ENCODE measurements at regions not wholly inside any gene's neighbourhood (a gene's known extent, or its start where the extent isn't known, plus 50 kb on each side); places are given as distances from the start of the nearest gene placed in this dataset.

GRCh38 chr1:102102276-102102780 is 105.6 kb upstream of the OLFM3 start:
- no peaks in the 10 kb centered on the region for H3K36me3 ChIP-seq (ENCODE audit: insufficient read depth, low read length)
- no peaks in the 10 kb centered on the region for H3K9me3 ChIP-seq (ENCODE audit: low read depth, low read length)
- H3K4me3 ChIP-seq: no peak overlapping the region
- TF ChIP-seq POLR2AphosphoS5 (IDR thresholded peaks at IDR 0.05; ENCODE audit: borderline replicate concordance, low read depth, low read length) (no peak), EZH2 (IDR thresholded peaks at IDR 0.05) (no peak), FOXP2 (optimal IDR thresholded peaks at IDR 0.05; ENCODE audit: control extremely low read depth, extremely low read length, insufficient read depth) (no peak)
- no peak for DNase-seq (ENCODE audit: low read depth, low spot score)
- no peak overlapping the region for H3K27ac ChIP-seq
- no peak overlapping the region for H3K9ac ChIP-seq (ENCODE audit: insufficient read length)

DNA sequence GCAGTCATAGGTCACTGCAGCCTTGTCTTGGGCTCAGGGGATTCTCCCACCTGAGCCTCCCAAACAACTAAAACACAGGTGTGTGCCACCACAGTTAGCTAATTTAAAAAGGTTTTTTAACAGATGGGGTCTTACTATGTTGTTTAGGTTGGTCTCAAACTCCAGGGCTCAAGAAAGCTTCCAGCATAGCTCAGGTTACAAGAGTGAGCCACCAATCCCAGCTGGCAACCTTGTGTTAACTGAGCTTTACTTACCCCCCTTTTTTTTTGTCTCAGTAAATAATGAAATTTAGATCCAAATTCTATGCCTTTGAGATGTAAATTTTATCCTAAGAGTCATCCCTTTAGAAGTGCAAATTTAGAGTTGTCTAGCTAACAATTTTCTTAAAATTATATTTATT is 103.9 kb upstream of the OLFM3 start:
- Histone ChIP-seq H3K27ac (no peak overlapping the region), H3K9ac (ENCODE audit: insufficient read length) (no peak overlapping the region), H3K4me3 (no peak overlapping the region), H3K9me3 (ENCODE audit: low read depth, low read length) (no peaks in the 10 kb centered on the region), H3K36me3 (ENCODE audit: insufficient read depth, low read length) (no peaks in the 10 kb centered on the region)
- TF ChIP-seq EZH2 (IDR thresholded peaks at IDR 0.05) (no peak), POLR2AphosphoS5 (IDR thresholded peaks at IDR 0.05; ENCODE audit: borderline replicate concordance, low read depth, low read length) (no peak), FOXP2 (optimal IDR thresholded peaks at IDR 0.05; ENCODE audit: control extremely low read depth, extremely low read length, insufficient read depth) (no peak)
- DNase-seq (ENCODE audit: low read depth, low spot score): no peak

DNA sequence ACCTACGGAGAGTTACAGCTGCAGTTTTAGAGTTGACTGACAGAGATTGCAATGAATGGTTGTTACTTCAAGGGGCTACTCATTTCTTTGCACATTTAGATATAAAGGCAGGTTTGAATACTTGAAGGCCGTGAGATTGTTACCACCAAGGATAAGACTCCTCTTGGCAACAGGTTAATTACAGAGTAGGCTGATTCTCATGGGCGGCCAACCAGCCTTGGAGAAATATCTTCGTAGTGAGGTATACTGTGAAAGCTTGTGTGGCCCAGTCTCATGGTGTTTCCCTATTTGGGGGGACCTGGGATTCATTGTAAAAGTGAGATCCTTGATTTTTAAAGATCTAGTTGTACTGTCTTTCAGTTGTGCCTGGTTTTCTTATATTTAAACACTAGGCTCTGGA is 103.2 kb upstream of the OLFM3 start:
- TF ChIP-seq EZH2 (IDR thresholded peaks at IDR 0.05) (no peak), POLR2AphosphoS5 (IDR thresholded peaks at IDR 0.05; ENCODE audit: borderline replicate concordance, low read depth, low read length) (no peak), FOXP2 (optimal IDR thresholded peaks at IDR 0.05; ENCODE audit: control extremely low read depth, extremely low read length, insufficient read depth) (no peak)
- Histone ChIP-seq H3K27ac (no peak overlapping the region), H3K4me3 (no peak overlapping the region), H3K9ac (ENCODE audit: insufficient read length) (no peak overlapping the region), H3K9me3 (ENCODE audit: low read depth, low read length) (no peaks in the 10 kb centered on the region), H3K36me3 (ENCODE audit: insufficient read depth, low read length) (no peaks in the 10 kb centered on the region)
- DNase-seq (ENCODE audit: low read depth, low spot score): no peak

DNA sequence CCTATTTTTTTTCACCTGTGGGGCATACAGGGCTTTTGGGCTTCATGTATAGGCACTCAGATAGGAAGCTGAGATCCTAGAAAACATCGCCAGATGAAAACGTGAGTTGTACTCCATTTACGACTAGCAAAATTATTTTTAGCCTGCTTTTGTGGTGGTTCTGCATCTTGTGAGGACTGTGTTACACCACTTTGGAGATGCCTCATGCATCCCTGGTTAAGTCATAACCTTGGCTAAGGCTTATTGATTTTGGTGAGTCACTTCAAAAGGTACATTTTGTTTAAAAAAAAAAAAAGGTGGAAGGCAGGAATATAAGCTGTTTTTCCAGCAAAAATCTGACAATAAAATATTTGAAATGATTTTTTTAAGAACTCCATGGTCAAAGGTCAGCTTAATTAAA is 101.8 kb upstream of the OLFM3 start:
- no peaks in the 10 kb centered on the region for H3K9me3 ChIP-seq (ENCODE audit: low read depth, low read length)
- H3K9ac ChIP-seq (ENCODE audit: insufficient read length): no peak overlapping the region
- H3K27ac ChIP-seq: no peak overlapping the region
- TF ChIP-seq POLR2AphosphoS5 (IDR thresholded peaks at IDR 0.05; ENCODE audit: borderline replicate concordance, low read depth, low read length) (no peak), EZH2 (IDR thresholded peaks at IDR 0.05) (no peak), FOXP2 (optimal IDR thresholded peaks at IDR 0.05; ENCODE audit: control extremely low read depth, extremely low read length, insufficient read depth) (no peak)
- peak overlapping the region; percentile 11; the same call in 1 of the 2 replicates for H3K4me3 ChIP-seq
- no peak for DNase-seq (ENCODE audit: low read depth, low spot score)
- no peaks in the 10 kb centered on the region for H3K36me3 ChIP-seq (ENCODE audit: insufficient read depth, low read length)

- TF ChIP-seq POLR2AphosphoS5 (IDR thresholded peaks at IDR 0.05; ENCODE audit: borderline replicate concordance, low read depth, low read length): no peak
- TF ChIP-seq FOXP2 (optimal IDR thresholded peaks at IDR 0.05; ENCODE audit: control extremely low read depth, extremely low read length, insufficient read depth): no peak
- TF ChIP-seq EZH2 (IDR thresholded peaks at IDR 0.05): no peak
- DNase-seq (ENCODE audit: low read depth, low spot score): peak; percentile 47
- Histone ChIP-seq H3K4me3 (peak overlapping the region; percentile 11; the same call in 1 of the 2 replicates), H3K36me3 (ENCODE audit: insufficient read depth, low read length) (no peaks in the 10 kb centered on the region), H3K9ac (ENCODE audit: insufficient read length) (no peak overlapping the region), H3K9me3 (ENCODE audit: low read depth, low read length) (no peaks in the 10 kb centered on the region), H3K27ac (no peak overlapping the region; the same call in 1 of the 2 replicates)
Observed at GRCh38 chr1:102098081-102098480, 101.4 kb upstream of the OLFM3 start.

DNA sequence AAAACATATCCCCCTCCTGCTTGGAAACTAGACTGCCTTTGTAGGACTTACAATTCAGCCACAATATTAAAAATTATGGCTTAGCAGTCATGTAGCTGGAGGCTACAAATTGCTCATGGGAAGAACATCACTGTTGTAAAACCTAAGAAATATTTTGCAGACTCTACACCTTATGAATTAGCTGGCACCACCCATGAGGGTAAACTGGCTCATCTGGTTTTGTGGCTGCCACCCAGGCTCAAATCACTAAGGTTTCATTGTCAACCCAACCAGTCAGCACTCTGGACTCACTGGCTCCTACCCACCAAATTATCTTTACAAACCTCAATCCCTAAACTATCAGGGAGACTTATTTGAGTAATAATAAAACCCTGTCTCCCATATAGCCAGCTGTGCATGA is 100.7 kb upstream of the OLFM3 start:
- Histone ChIP-seq H3K36me3 (ENCODE audit: insufficient read depth, low read length) (no peaks in the 10 kb centered on the region), H3K9me3 (ENCODE audit: low read depth, low read length) (no peaks in the 10 kb centered on the region), H3K4me3 (no peak overlapping the region), H3K9ac (ENCODE audit: insufficient read length) (no peak overlapping the region), H3K27ac (no peak overlapping the region; the same call in 1 of the 2 replicates)
- no peak for DNase-seq (ENCODE audit: low read depth, low spot score)
- no peak for TF ChIP-seq POLR2AphosphoS5 (IDR thresholded peaks at IDR 0.05; ENCODE audit: borderline replicate concordance, low read depth, low read length)
- TF ChIP-seq EZH2 (IDR thresholded peaks at IDR 0.05): no peak
- TF ChIP-seq FOXP2 (optimal IDR thresholded peaks at IDR 0.05; ENCODE audit: control extremely low read depth, extremely low read length, insufficient read depth): no peak

DNA sequence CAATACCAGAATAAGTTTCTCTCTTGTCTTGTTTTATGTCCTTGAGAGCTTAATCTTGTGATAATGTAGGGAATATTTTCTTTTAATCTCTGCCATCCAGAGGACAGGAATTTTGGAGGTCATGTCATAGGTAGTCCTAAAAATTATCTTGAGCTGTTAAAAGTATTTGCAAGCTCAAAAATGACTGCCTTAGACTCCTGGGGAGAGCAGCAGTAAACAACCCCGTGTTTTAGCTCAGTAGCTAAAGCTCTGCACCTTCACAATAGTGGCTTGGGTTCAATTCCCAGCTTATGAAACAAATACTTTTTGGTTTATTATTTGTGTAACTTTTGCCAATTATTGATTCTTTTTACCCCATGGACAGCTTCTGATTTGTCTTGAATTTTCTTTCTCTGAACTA is 99.4 kb upstream of the OLFM3 start:
- no peaks in the 10 kb centered on the region for H3K36me3 ChIP-seq (ENCODE audit: insufficient read depth, low read length)
- no peak for DNase-seq (ENCODE audit: low read depth, low spot score)
- no peak overlapping the region for H3K4me3 ChIP-seq
- H3K9ac ChIP-seq (ENCODE audit: insufficient read length): no peak overlapping the region
- no peak overlapping the region for H3K27ac ChIP-seq
- H3K9me3 ChIP-seq (ENCODE audit: low read depth, low read length): no peaks in the 10 kb centered on the region
- no peak for TF ChIP-seq FOXP2 (optimal IDR thresholded peaks at IDR 0.05; ENCODE audit: control extremely low read depth, extremely low read length, insufficient read depth)
- TF ChIP-seq EZH2 (IDR thresholded peaks at IDR 0.05): no peak
- no peak for TF ChIP-seq POLR2AphosphoS5 (IDR thresholded peaks at IDR 0.05; ENCODE audit: borderline replicate concordance, low read depth, low read length)

GRCh38 chr1:102089791-102090190 is 93.1 kb upstream of the OLFM3 start:
- Histone ChIP-seq H3K36me3 (ENCODE audit: insufficient read depth, low read length) (no peaks in the 10 kb centered on the region), H3K9me3 (ENCODE audit: low read depth, low read length) (no peaks in the 10 kb centered on the region), H3K9ac (ENCODE audit: insufficient read length) (no peak overlapping the region), H3K4me3 (no peak overlapping the region), H3K27ac (no peak overlapping the region)
- DNase-seq (ENCODE audit: low read depth, low spot score): no peak
- TF ChIP-seq FOXP2 (optimal IDR thresholded peaks at IDR 0.05; ENCODE audit: control extremely low read depth, extremely low read length, insufficient read depth) (no peak), EZH2 (IDR thresholded peaks at IDR 0.05) (no peak), POLR2AphosphoS5 (IDR thresholded peaks at IDR 0.05; ENCODE audit: borderline replicate concordance, low read depth, low read length) (no peak)

DNA sequence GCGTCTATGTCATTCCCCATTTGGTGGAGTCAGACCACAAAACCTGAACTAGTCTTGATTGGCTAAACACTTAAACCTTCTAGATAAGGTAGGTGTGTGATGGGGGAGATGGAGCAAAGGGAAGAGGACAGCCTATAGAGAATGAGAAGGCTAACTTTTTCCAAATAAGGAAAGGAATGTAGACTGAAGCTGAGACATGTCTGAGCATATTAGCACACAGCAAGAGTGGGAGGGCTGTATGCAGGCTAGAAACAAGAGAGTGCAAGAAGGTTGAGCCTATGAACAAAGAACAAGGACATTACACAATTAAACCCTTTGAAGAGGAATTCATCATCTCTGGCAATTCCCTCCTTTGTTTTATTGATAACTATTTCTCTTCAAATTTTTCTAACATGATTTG is 89.2 kb upstream of the OLFM3 start:
- TF ChIP-seq POLR2AphosphoS5 (IDR thresholded peaks at IDR 0.05; ENCODE audit: borderline replicate concordance, low read depth, low read length) (no peak), FOXP2 (optimal IDR thresholded peaks at IDR 0.05; ENCODE audit: control extremely low read depth, extremely low read length, insufficient read depth) (no peak), EZH2 (IDR thresholded peaks at IDR 0.05) (no peak)
- H3K9ac ChIP-seq (ENCODE audit: insufficient read length): no peak overlapping the region

More for the DNA sequence above, 89.2 kb upstream of the OLFM3 start:
- Histone ChIP-seq H3K4me3 (no peak overlapping the region), H3K9me3 (ENCODE audit: low read depth, low read length) (no peaks in the 10 kb centered on the region), H3K36me3 (ENCODE audit: insufficient read depth, low read length) (no peaks in the 10 kb centered on the region), H3K27ac (no peak overlapping the region)
- no peak for DNase-seq (ENCODE audit: low read depth, low spot score)

Data from SK-N-MC (cell line).